UCSD-AML1 (cell line): ENCODE measurements at regions not wholly inside any gene's neighbourhood (a gene's known extent, or its start where the extent isn't known, plus 50 kb on each side); places are given as distances from the start of the nearest gene placed in this dataset.
"Not testable (repeated sequence)": the region's sequence is repeated elsewhere in the genome, so short reads cannot be mapped to it uniquely, and the experiment has no call there.

Source experiments
- DNase-seq: peaks from one replicate; lab custom pipeline; 2025; ENCODE audit not compliant: unreplicated experiment; lab: John Stamatoyannopoulos, UW

DNA sequence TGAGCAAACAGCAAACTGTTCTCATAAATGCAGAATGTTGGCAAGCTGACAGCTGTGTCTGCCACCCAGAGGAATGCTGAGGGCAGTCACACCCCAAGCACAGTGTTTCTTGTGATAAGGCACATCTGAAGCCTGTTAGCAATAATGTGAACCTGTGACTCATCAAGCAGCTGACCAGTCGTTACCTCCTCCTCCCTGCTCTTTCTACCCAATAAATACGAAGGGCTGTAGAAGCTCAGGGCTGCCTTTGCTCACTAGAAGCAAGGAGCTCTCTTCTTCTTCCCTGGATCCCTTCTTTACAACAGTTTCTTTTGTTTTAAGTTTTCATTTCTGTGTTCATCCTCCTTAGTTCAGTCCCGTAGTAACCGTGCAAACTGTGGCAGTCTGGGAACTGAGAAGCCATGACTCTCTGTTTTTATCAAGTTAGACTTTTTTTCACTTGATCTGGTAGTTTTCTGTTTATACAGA lies 160.3 kb upstream of the ZNF184 start:
- DNase-seq: not testable (repeated sequence)

DNA sequence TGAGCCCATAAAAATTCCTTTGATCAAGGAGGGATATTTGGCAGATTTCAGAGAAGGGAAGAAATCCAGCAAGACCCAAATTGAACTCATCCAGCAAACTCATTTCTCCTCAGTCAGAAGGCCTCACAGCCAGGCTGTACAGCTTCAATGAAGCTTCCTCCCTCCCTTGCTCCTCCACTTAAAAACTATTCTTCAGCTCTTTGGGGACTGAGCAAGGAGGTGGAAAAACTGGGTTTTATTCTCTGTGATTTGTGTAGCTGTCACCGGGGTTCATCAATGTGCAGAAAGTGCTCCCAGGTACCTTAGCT lies 158.7 kb upstream of the ZNF184 start:
- no peak for DNase-seq

DNA sequence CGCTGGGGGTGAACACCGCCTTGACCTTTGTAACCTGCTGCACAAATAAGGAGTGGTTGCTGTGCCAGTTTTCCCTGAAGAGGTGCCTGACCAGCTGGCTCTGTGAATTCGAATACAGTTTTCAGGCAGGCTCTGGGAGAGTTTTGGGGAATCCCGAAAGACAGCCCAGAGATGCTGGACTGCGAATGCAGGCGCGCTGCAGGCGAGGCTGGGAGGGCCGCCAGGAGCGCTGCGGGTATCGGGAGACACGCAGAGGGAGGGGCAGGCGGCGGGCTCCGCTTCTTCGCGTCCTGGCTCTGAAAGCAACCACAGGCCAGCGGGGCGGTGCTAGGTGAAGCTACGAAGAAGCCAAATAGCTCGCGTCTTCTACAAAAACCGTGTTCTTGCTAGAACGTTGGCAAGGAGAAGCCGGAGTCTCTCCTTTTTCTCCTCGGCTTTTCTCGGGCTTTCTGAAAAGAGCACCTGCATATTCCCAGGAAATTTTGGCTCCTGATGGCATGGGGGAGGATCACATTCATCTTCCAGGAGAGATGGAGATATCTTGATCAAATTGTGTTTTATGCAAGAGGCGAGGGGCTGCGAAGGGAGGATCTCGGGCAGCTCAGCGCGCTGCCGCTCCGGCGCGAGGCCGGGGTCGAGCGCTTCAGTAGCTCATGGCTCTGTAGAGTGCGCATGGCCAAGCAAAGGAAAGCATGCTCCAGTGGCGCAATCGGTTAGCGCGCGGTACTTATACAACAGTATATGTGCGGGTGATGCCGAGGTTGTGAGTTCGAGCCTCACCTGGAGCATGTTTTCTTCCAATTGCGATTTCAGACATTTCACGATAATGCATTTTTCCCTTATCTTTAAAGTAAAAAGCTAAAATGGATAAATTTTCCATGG lies 158.1 kb upstream of the ZNF184 start:
- DNase-seq: no peak

DNA sequence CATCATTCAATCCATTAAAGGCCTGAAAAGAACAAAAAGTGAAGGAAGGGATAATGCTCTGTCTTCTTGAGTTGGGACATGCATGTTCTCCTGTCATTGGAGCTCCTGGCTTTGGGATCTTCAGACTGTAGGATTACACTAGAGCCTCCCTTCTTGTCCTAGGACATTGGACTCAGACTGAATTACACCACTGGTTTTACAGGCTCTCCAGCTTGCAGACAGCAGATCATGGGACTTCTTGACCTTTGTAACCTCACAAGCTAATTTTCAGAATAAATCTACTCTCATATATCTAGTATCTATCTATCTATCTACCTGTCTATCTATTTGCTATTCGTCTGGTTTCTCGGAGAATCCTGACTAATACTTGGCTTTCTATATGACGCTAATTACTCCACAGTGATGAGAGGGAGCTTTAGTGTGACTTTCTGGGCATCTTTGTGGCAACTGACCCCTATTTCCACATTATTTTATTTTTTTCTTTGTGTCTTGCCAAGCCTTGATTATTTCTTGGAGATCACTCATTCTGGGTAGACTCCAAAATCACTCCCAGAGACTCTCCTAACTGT lies 151.9 kb upstream of the ZNF184 start:
- no peak for DNase-seq

DNA sequence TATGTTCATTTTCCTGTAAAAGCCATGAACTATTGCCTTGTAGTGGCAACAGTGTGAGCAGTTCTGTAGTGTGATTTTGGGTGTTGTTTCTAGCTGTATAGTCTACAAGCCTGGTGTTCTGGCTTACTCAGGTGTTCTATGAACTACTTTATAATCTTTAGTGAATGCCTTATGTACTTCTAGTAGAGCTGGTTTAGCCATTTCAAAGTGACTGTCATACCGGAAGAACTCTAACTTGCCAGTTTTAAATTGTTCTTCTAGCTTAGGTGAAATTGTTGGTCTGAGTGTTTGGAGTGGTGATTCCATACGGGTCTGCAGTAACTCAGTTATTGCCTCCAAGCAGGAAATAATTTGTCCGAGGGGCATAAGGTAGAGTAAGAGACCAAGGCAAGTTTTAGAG lies 150.2 kb upstream of the ZNF184 start:
- no peak for DNase-seq

DNA sequence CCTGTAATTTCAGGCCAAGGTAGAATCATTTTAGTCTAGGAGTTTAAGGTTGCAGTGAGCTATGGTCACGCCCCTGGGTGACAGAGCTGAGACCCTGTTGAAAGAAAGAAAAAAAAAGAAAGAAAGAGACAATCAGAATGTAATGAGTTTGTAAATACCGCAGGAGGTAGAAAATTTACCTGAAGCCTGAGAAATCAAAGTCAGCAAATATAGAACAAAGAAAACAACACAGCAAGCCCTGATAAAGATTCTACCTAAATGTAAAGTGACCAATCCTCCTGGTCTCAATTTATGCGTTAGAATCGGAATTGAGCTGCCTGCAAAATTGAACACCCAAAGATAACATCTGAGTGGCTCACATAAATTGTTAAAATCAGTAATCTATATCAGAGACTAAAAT lies 146.5 kb upstream of the ZNF184 start:
- no peak for DNase-seq

DNA sequence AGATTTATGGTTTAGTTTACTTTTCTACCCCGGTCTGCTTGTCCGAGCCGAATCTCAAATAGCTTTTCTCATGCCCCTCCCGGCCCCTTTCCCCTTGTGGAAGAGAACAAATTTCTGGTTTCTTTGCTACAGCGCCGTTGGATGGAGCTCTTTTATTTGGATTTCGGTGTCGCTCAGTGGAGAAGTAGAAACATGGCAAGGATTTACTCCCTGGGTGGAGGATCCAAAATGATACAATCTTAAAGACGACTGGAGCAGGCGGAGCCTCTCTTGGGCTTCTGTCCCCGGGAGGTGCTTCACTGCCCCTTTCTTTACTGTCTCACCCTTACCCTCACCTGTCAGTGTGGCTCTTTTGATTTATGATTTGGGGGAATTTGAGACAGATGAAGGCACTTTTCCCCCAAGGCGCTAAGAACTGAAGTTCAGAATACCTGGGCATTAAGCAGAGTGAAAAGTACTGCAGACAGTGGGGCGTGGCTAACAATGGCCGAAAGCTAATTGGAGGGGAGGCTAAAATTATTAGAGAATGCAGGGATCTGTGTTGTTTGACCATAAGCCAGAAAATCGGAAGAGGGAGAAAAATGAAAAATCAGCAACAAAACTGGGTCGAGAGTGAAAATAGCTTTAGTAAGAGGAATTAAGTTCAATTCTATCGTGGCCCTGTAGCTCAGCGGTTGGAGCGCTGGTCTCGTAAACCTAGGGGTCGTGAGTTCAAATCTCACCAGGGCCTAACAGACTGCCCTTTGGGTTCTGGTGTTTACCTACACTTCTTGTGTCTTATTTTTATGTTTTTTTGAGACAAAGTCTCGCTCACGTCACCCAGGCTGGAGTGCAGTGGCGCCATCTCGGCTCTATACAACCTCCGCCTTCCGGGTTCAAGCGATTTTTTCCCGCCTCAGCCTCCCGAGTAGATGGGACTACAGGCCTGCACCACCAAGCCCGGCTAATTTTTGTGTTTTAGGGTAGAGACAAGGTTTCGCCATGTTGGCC lies 145.1 kb upstream of the ZNF184 start:
- no peak for DNase-seq

DNA sequence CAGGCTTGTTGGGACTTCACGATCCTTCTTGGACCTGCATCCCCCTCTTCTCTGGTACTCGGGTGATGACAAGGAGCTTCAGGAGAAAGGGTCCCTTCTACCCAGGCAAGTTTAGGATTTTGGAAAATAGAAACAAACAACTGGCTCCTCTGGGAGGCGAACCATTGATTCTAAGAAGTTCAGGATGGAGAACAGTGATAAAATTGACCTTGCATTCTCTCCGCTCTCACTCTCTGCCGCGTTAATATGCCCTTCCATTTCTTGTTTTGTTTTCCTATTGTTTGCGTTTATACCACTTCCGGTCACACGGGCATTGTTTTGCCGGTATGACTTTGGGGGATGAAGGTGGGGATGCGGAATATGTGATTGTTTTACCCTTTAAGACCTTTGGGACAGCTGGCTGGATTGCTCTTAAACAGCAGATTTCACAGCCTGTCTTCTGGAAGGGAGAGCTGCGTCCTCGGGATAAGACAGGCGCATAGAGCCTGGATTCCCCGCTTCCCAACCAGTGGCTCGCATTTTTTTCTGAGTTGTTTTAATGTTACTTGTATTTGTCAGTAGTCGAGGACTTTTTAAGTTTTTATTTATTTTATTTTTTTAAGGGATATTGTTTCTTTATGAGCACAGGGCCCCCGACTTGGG lies 144.3 kb upstream of the ZNF184 start:
- DNase-seq: no peak

DNA sequence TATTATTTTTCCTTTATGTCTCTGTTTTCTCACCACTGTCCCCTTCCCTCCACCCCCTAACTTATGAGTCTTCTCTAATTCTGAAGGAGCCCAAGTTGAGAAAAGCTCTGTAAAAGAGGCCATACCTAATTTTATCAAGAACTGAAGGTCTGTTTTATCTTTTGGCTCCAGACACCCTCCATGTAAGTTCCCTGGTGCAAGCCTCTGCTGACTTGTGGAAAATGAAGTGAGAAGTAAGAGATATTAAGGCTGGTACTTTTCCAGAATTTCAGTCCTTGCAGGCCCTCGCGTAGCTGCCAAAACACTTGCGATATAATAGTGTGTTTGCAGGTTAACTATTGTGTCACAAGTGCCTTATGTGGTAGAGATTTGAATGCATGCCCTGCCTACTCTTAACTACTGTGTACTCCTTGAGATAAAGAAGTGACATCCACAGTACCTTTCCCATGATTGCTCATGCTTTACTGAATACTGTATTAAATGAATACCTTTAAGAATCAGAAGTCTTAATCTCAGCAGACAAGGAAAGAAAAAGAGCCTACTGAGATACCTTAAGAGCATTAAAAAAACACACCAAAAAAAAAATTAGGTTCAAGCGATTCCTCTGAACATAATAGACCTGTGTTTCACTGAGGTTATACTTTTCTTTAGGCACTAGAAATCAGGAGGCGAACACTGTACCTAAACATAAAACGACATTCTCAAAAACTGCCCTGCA lies 143.6 kb upstream of the ZNF184 start:
- no peak for DNase-seq

DNA sequence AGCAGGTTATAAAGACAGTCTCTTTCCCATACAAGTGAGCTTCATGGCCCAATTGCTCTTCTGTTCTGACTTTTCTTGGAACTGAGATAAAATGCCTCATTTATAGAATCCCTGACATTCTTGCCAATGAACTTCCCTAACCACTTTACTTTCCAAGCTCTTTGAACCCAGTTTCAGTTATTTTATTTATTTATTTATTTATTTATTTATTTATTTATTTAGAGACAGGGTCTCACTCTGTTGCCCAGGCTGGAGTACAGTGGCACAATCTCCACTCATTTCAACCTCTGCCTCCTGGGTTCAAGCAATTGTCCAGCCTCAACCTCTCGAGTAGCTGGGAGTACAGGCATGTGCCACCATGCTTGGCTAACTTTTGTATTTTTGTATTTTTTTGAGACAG lies 138.5 kb upstream of the ZNF184 start:
- DNase-seq: no peak

DNA sequence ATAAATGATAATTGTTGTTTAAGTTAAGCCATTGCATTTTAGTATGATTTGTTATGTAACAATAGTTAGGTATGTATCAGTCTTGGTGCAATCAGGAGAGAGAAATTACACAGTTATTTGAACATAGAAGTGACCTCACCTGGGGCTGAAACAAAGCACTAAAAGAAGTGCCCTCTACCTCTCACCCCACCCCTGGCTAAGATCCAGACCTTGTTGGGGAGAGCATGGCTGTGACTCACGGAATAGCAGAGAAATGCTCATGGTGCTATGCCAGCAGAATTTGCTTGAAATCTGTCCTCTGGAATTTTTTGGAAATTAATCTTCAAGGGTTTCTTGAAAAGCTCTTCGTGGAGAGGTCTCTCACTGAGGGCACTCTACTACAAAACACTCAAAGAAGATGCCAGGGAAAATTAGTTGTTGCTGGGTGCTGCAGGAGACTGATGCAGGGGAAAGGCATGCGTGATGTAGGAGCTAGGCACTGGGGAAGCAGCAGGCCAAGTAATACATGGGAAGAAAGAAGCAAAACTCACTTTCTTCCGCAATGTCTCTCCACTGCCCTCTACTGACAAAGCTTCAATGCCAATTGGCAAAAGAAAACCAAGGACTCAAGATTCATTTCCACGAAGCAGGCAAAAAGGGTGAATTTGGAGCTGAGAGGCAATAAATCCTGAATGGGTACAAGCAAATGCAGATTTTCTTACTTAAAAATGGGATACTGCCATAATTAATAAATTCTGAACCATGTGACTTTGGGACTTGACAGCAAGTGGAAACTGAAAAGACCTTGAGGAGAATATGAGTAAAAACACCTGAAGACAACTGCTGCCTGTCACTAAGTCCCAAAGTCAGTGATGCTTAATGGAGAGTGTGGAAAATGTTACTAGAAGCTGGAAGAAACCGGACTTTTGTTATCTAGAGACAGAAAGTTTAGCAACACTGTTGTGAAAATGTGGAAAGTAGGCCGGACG lies 136.3 kb upstream of the ZNF184 start:
- no peak for DNase-seq

DNA sequence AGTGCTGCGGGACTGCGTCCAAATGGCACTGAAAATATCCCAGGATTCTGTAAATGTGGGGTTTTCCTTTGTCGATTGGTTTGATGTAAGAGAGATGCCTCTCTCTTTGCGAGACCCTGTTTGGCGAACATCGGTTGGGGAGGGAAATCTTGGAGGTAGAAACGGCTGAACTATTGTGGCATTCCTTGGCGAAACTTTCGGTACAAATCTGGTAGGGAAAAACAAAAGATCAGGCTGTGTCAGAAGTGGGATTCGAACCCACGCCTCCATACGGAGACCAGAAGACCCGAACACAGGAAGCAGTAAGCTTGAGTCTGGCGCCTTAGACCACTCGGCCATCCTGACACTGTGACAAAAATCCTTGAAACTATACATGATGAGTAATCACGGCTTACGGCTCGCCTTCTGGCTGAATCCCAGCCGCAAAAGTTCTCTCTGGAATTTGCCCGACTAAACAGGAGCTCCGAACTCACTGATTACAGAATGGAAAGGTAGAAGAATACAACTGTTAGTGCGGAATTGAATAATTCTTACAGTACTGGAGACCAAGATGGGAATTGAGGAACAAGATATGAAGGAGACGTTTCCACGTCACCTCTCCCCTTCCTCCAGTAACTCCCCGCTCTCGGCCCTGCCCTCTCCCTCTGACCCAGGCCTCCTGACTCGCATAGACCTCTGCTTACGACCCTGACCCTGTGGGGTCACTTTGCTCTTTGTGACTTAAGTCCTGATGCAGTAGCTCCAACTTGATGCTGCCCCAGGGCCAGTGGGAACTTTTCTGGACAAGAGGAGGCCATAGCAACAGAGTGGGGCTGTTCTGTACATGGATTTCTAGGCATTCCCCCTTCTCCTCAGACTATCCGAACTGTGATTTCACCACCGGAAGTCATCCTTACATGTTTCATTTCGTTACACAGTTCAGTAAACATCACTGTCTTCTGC lies 132.8 kb upstream of the ZNF184 start:
- DNase-seq: no peak

DNA sequence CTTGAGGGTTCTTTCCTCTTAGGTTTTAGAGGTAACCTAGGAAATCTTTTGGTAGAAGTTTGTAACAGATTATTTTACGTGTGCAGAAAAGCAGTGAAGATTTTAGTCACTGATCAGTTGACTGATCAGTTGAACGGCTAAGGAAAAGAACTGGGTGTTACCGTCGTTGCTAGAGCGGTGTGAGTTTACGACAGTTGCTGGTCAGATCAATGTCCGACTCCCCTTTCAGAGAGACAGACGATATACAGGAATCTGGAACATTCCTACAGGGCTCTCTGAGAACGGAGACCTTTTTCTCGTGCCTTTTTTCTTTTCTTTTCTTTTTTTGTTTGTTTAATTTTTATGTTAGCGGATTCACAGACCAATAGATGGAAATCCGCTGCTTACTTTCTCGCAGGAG lies 132.1 kb upstream of the ZNF184 start:
- no peak for DNase-seq

DNA sequence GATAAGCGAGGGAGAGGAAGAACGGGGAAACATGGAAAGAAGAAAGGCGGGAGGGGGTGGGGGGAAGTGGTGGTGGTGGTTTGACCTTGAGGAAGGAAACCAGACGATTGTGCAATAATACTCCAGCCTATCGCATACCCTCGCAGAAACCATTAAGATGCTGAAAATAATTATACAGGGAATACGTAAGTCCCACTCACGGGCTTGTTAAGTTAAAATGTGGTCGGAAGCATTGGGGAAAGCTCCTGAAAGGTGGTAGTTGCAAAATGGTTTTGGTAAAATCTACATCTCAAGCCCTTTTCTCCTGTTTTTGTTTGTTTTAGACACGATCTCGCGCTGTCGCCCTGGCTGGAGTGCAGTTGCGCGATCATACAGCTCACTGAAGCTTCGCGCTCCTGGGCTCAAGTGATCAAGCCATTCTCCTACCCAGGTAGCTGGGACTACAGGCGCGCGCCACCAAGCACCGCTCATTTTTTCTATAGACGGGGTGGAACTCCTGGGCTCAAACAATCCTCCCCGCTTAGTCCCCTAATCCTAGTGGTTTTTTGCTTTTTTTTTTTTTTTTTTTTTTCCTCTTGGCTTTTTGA lies 128.9 kb upstream of the ZNF184 start:
- peak; percentile 22 for DNase-seq

DNA sequence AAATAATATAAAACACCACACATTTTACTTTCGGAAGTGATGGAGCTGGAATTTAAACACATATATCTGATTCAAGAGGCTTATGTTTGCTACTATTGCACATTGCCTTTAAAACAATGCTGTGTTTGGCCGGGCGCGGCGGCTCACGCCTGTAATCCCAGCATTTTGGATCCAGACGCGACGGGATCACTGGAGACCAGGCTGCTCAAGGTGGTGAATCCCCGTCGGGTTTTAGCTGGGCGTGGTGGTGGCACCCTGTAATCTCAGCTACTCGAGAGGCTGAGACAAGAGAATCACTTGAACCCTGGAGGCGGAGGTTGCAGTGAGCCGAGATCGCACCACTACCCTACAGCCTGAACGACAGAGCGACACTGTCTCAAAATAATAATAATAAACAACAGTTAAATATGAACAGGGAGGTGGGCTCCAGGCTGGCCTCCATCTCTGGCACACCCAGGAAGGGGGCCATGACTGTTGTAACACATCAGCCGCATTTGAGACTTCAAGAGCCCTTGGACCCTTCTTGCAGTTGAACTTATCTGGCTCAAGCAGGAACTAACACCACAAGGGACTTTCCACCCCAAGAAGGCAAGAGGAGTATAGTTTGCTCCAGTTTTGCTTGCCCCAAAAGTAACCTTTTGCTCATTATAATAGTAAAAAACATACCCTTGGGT lies 127.1 kb upstream of the ZNF184 start:
- DNase-seq: no peak

DNA sequence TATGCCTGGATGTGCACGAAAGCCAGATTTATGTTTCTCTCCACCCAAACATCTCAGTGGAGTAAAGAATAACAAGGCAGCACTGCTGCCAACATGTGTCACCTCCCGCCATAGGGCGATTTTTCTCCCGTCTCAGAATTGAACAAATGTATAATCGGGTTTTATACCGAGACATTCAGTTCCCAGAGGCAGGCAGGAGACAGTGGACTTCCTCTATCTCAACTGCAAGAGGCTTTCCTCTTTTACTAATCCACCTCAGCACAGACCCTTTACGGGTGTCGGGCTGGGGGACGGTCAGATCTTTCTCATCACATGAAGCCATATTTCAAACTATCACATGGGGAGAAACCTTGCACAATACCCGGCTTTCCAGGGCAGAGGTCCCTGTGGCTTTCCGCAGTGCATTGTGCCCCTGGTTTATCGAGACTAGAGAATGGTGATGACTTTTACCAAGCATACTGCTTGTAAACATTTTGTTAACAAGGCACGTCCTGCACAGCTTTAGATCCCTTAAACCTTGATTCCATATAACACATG lies 124.2 kb upstream of the ZNF184 start:
- not testable (repeated sequence) for DNase-seq

DNA sequence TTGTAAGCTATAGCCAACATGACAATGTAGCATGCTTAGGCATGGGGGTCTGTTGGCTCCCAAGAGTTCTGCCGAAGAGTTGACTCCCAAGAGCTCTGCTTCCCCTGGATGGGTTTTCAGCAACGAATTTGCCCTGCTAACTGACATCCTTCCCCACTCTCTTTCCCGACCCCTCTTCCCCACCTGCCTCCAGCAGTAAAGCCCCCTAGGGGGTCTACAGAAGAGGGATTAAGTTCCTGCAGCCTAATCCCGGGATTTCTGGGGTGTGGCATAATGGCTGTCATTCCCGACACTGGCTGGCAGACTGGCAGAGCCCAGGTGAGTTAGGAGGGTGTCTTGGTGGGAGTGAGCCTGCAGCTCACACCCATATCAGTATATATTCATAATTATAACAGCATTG lies 121.0 kb upstream of the ZNF184 start:
- no peak for DNase-seq
